DND-41 (cell line): ENCODE measurements at regions not wholly inside any gene's neighbourhood (a gene's known extent, or its start where the extent isn't known, plus 50 kb on each side); places are given as distances from the start of the nearest gene placed in this dataset.

Experiments used
- ATAC-seq: fragments of 200-7000 bp; cut with Tn5 transposase; 3 replicates; pipeline ENCODE4 v1.9.1; 2021; ENCODE audit warnings: low read depth; ENCODE audit not compliant: insufficient read depth
- DNase-seq: peaks from one replicate; pipeline ENCODE4 v3.0.0-alpha.2; 2020
- H2AFZ ChIP-seq: 2 replicates; pipeline ENCODE4 v1.6.0; 2012; ENCODE audit warnings: low read depth, low read length
- H3K27ac ChIP-seq: 2 replicates; pipeline ENCODE4 v1.5.1; 2012; ENCODE audit warnings: low read length, inconsistent platforms
- H3K27me3 ChIP-seq: fragments of 200-600 bp; sonication (generic); 2 replicates; pipeline ENCODE4 v1.6.0; 2012; ENCODE audit warnings: low read length, mild to moderate bottlenecking, inconsistent platforms; ENCODE audit not compliant: insufficient read depth, poor library complexity
- H3K36me3 ChIP-seq: 2 replicates; pipeline ENCODE4 v1.5.1; 2012; ENCODE audit warnings: low read length, inconsistent platforms; ENCODE audit not compliant: insufficient read depth
- H3K4me1 ChIP-seq: 2 replicates; pipeline ENCODE4 v1.5.1; 2012; ENCODE audit warnings: mild to moderate bottlenecking, low read length; ENCODE audit not compliant: insufficient read depth
- H3K4me2 ChIP-seq: 2 replicates; pipeline ENCODE4 v1.6.0; 2012; ENCODE audit warnings: mild to moderate bottlenecking, moderate library complexity, low read length, inconsistent platforms; ENCODE audit not compliant: insufficient read depth
- H3K4me3 ChIP-seq, 2 experiments: fragments of 200-600 bp in 1 of 2; shearing (Covaris generic) in 1 of 2; 2 replicates each; pipeline ENCODE4 v1.5.1; 2012 to 2016; ENCODE audit warnings: inconsistent platforms in 2 of 2, low read length in 2 of 2, mild to moderate bottlenecking in 2 of 2, low read depth in 1 of 2, moderate library complexity in 1 of 2
- H3K79me2 ChIP-seq: 2 replicates; pipeline ENCODE4 v1.6.0; 2012; ENCODE audit warnings: low read length, inconsistent platforms; ENCODE audit not compliant: insufficient read depth
- H3K9ac ChIP-seq: 2 replicates; pipeline ENCODE4 v1.6.0; 2012; ENCODE audit warnings: low read depth, mild to moderate bottlenecking, inconsistent platforms, low read length, moderate library complexity
- H3K9me3 ChIP-seq: 2 replicates; pipeline ENCODE4 v1.5.1; 2012; ENCODE audit warnings: low read length, moderate library complexity, mild to moderate bottlenecking, inconsistent platforms; ENCODE audit not compliant: insufficient read depth, severe bottlenecking
- H4K20me1 ChIP-seq: 2 replicates; pipeline ENCODE4 v1.6.0; 2012; ENCODE audit warnings: low read length; ENCODE audit not compliant: insufficient read depth
- EZH2 ChIP-seq: IDR thresholded peaks from 3 replicates; pipeline ENCODE4 v1.6.1; 2012; ENCODE audit warnings: borderline replicate concordance, low read depth, mild to moderate bottlenecking, moderate library complexity, low read length, inconsistent platforms; ENCODE audit not compliant: severe bottlenecking
- TF ChIP-seq, protein P1 (sequence below): IDR thresholded peaks from 2 replicates; pipeline ENCODE4 v1.5.1; 2012; ENCODE audit warnings: borderline replicate concordance, low read length, moderate library complexity, mild to moderate bottlenecking; ENCODE audit not compliant: poor library complexity, severe bottlenecking; ENCODE audit errors: extremely low read depth

GRCh38 chr5:97559827-97560598 lies 377.0 kb upstream of the RIOK2 start:
- no peak for ATAC-seq
- Histone ChIP-seq H3K27ac (no peak overlapping the region), H3K4me2 (no peak overlapping the region), H4K20me1 (no peaks in the 10 kb centered on the region), H3K36me3 (no peaks in the 10 kb centered on the region), H2AFZ (no peak overlapping the region), H3K9ac (no peak overlapping the region), H3K9me3 (no peaks in the 10 kb centered on the region), H3K4me1 (no peaks in the 10 kb centered on the region), H3K27me3 (no peaks in the 10 kb centered on the region), H3K4me3 (no peak overlapping the region), H3K79me2 (no peaks in the 10 kb centered on the region)
- DNase-seq = no peak
- TF ChIP-seq EZH2 = no peak
- TF ChIP-seq, protein P1, sequence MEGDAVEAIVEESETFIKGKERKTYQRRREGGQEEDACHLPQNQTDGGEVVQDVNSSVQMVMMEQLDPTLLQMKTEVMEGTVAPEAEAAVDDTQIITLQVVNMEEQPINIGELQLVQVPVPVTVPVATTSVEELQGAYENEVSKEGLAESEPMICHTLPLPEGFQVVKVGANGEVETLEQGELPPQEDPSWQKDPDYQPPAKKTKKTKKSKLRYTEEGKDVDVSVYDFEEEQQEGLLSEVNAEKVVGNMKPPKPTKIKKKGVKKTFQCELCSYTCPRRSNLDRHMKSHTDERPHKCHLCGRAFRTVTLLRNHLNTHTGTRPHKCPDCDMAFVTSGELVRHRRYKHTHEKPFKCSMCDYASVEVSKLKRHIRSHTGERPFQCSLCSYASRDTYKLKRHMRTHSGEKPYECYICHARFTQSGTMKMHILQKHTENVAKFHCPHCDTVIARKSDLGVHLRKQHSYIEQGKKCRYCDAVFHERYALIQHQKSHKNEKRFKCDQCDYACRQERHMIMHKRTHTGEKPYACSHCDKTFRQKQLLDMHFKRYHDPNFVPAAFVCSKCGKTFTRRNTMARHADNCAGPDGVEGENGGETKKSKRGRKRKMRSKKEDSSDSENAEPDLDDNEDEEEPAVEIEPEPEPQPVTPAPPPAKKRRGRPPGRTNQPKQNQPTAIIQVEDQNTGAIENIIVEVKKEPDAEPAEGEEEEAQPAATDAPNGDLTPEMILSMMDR = no peak

DNA sequence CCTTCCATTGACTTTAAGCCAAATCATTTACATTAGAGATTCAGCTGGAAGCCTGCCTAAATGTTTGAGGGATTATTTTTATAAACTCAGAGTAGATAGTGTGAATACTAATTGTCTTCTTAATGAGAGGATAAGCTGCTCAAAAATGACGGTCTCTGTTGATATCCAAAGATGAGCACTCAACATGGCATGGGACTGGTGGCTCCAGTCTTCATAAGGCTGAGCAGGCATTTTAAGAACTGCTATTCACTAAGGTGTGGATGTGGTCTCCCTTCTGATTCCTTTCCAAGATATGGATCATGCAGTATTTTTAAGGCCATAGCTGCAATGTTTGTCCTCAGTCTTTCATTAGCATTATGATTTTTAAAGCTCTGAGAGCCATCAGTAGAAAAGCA lies 377.5 kb upstream of the RIOK2 start:
- Histone ChIP-seq H3K9ac (no peak overlapping the region), H3K79me2 (no peaks in the 10 kb centered on the region), H3K4me2 (no peak overlapping the region), H3K36me3 (no peaks in the 10 kb centered on the region), H3K9me3 (no peaks in the 10 kb centered on the region), H2AFZ (no peak overlapping the region), H4K20me1 (no peaks in the 10 kb centered on the region), H3K27me3 (no peaks in the 10 kb centered on the region), H3K4me3 (no peak overlapping the region), H3K4me1 (no peaks in the 10 kb centered on the region), H3K27ac (no peak overlapping the region)
- DNase-seq (no peak), ATAC-seq (no peak)
- no peak for TF ChIP-seq EZH2
- TF ChIP-seq, protein P1 = no peak

- Histone ChIP-seq H3K4me2 (no peak overlapping the region), H3K9ac (no peak overlapping the region), H3K27me3 (no peaks in the 10 kb centered on the region), H3K4me1 (no peaks in the 10 kb centered on the region), H3K9me3 (no peaks in the 10 kb centered on the region), H3K27ac (no peak overlapping the region), H3K4me3 (no peak overlapping the region), H2AFZ (no peak overlapping the region), H3K79me2 (no peaks in the 10 kb centered on the region), H4K20me1 (no peaks in the 10 kb centered on the region), H3K36me3 (no peaks in the 10 kb centered on the region)
- TF ChIP-seq, protein P1 = no peak
- TF ChIP-seq EZH2 = no peak
- ATAC-seq (no peak), DNase-seq (no peak)
Observed at GRCh38 chr5:97563050-97563657, 380.1 kb upstream of the RIOK2 start.
